Activated T-helper 1 cell treated with Interleukin-2 at 50 U/mL for 16 hours (primary cell): ENCODE measurements at regions not wholly inside any gene's neighbourhood (a gene's known extent, or its start where the extent isn't known, plus 50 kb on each side); places are given as distances from the start of the nearest gene placed in this dataset.
"Not testable (repeated sequence)": the region's sequence is repeated elsewhere in the genome, so short reads cannot be mapped to it uniquely, and the experiment has no call there.

Source experiments
- DNase-seq: peaks from one replicate; pipeline ENCODE4 v3.0.0-alpha.2; 2020; ENCODE audit warnings: low read depth

DNA sequence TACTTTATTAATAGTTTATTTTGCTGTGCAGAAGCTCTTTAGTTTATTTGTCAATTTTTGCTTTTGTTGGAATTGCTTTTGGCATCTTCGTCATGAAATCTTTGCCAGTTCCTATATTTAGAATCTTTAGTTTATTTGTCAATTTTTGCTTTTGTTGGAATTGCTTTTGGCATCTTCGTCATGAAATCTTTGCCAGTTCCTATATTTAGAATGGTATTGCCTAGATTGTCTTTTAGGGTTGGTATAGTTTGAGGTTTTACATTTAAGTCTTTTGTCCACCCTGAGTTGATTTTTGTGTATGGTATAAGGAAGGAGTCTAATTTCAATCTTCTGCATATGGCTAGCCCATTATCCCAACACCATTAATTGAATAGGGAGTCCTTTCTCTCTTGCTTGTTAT, 93.9 kb upstream of the TCF21 start:
- not testable (repeated sequence) for DNase-seq

DNA sequence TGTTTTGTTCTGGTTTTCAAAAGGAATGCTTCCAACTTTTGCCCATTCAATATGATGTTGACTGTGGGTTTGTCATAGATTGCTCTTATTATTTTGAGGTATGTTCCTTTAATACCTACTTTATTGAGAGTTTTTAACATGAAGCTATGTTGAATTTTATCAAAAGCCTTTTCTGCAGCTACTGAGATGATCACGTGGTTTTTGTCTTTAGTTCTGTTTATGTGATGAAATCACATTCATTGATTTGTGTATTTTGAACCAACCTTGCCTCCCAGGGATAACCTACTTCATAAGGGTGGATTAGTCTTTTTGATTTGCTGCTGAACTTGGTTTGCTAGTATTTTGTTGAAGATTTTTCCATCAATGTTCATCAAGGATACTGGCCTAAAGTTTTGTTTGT, 92.7 kb upstream of the TCF21 start:
- DNase-seq: no peak

DNA sequence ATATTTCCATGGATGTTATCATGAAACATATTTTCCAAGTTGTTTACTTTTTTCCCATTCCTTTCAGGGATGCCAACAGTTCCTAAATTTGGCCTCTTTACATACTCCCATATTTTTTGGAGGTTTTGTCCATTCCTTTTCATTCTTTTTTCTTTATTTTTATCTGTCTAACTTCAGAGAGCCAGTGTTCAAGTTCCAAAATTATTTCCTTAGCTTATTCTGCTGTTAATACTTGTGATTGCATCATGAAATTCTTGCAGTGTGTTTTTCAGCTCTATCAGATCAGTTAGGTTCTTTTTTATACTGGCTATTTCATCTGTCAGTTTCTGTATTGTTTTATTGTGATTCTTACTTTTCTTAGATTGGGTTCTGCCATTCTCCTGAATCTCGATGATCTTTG, 89.9 kb upstream of the TCF21 start:
- no peak for DNase-seq

DNA sequence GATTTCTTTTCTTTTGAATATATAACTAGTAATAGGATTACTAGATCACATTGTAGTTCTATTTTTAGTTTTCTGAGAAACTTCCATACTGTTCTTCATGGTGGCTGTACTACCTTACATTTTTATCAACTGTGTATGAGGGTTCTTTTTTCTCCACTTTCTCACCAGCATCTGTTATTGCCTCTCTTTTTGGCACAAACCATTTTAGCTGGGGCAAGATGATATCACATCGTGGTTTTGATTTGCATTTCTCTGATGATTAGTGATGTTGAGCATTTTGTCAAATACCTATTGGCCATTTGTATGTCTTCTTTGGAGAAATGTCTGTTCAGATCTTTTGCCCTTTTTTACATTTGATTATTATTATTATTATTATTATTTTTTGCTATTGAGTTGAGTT, 86.1 kb upstream of the TCF21 start:
- no peak for DNase-seq

DNA sequence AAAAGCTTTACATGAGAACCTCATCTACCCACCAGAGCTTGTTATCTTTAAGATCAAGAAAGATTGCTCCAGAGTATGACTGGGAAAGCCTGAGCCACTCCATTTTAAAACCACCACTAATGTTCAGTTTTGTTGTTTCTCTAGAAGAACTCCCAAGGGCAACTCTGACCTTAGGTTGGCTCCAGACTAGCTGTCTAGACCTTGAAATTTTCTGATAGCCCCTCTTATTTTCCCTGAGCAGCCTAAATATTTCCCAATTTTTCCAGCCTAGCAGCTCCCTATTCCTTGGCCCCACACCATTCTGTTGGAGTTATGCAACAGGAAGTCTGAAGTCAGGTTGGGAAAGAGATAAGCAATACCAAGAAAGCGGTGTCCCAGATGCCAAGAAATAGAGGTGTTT, 84.6 kb upstream of the TCF21 start:
- no peak for DNase-seq

DNA sequence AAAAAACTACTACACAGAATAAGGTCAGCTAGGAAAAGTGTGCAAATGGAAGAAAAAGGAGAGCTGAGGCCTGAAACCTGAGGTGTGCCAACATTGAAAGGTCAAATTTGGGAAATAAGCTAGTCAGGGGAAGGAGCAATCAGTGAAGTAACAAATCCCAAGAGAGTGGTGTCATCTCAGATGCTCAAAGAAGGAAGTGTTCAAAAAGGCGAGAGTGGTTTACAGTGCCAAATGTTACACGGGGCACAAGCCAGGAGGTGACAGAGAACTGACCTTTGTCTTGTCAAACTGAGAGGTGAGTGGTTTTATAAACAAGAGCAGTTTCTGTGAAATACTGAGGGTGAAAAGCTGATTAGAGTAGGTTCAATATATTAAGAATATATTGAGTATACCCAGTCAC, 83.0 kb upstream of the TCF21 start:
- no peak for DNase-seq

DNA sequence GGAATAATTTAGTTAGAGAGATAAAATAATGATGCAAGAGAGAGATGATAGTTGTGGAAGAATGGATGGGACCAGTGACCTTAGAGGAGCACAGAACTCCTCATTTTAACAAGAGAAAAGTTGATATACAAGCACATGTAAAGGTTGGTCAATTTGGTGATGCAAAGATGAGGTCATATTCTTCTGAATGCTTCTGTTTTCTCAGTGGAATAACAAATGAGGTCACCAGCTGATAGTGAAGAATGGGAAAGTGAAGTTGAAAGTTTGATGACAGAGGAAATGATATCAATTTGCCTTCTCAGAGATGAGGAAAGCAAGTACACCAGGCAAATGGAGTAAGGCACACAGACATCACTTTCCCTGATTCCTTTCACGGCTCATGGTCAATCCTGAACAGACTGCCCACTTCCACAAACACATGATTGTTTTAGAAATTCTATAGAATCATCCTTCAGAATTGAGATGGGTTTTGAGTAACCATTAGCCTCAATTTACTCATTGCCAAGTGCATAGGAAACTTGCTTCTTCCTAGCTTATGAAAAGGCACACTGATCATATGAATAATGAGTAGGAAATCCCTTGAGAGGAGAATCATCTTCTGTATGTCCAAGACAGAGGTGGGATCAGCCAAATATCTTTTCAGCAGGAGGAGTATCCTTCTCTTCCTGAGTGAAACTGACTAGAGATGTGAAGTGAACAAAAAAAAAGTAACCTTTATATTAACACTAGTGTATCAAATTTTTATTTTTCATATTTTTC, 82.4 kb upstream of the TCF21 start:
- no peak for DNase-seq

DNA sequence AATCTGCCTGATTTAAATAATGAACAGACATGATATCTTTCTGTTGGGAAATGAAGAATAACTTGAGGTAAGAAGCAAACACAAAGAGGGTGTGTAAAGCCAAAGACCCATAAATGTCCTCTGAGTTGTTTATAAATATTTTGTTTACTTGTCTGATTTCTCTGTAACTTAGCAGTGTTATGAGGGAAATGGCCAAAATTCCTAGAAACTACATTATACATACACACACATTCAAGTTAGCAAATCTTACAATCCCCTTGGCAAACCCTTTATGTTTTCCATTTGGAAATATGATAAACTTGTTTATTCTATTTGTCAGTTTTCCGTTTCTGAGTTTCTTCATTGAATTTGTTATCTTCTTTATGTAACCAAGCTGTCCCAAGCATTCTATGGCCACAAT, 81.4 kb upstream of the TCF21 start:
- no peak for DNase-seq

DNA sequence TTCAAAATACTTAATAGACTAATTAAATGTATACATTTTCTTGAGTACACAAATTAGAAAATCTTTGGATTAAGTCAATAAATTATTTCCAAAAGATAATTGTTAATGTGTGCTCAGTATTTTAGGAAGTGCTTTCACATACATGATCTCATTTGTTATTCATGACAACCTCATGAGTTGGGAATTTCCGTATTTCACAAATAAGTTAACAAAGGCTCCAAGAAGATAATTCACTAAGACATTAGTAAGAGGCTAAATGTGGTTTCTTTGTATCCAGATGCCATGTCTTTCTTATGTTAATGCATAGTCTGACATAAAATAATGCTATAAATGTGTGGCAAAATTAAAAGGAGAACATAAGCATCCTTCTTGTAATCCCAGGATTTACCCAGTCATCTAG, 79.5 kb upstream of the TCF21 start:
- DNase-seq: no peak

DNA sequence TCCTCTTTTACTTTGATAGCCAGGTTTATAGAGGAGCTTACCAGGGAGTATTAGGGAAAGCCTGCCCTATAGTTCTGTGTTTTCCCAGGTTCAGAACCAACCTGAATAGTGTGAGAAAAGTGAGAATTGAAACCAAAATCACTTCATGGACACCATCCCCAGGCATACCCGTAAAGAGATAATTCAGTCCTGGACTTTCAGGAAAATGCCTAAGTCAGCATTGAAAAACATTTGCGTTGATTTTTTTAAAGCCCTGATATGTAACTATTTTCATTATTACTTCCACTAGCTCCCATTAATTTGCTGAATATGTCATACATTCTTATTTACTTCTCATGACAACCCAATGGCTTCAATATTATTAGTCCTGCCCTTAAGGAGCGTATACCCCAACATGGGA, 77.4 kb upstream of the TCF21 start:
- DNase-seq: no peak

DNA sequence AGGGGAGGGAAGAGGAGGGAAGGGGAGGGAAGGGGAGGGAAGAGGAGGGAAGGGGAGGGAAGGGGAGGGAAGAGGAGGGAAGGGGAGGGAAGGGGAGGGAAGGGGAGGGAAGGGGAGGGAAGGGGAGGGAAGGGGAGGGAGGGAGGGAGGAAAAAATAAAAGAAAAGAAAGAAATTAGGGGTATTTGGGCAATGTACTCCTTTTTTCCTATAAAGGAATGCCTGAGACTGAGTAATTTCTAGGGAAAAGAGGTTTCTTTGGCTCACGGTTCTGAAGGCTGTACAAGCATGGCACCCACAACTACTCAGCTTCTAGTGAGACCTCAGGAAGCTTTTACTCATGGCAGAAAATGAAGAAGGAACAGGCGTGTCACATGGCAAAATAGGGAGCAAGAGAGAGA, 76.5 kb upstream of the TCF21 start:
- not testable (repeated sequence) for DNase-seq

DNA sequence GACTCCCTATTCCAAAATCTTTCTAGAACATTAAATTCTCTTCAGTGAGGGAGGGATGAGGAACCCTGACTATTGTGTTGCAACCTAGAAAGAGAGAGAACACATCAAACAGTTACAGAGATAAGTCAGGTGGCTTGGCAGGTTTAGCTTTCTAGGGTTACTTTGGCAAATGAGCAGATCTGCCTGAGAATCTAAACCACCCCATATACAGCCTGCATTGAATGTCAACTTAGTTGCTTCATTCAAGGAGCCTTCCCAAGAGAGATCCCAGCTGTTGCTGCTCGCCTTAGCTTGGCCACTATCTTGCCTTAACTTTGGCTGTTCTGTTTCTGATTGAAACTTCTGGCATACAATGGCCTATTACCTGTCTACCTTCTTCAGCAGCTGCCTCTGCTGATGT, 74.7 kb upstream of the TCF21 start:
- no peak for DNase-seq

DNA sequence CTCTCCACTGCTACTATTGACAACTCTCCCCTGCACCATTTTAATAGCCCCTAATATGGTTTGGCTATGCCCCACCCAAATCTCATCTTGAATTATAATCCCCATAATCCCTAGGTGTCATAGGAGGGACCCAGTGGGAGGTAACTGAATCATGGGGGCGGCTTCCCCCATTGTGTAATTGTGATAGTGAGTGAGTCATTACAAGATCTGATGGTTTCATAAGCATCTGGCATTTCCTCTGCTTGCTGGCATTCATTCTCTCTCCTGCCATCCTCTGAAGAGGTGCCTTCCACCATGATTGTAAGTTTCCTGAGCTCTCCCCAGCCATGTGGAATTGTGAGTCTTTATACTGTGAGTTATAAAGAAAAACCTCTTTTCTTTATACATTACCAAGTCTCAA, 74.1 kb upstream of the TCF21 start:
- no peak for DNase-seq

DNA sequence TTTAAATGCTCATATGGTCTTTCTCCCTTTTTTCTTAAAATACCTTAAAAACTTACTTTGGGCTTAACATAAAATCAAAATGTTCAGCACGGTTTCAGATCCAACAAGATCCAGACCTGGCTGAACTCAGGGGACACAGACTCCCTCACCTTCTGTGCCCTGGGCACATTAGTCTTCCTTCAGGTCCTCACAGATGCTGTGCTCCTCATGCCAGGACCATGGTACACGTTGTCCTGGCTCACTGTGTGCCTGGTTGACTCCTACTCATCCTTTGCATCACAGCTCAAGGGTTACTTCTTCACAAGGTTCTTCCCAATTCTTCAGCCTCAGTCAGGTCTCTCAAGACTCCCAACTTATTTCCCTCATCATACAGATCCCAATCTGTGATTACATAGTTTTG, 73.6 kb upstream of the TCF21 start:
- DNase-seq: no peak

DNA sequence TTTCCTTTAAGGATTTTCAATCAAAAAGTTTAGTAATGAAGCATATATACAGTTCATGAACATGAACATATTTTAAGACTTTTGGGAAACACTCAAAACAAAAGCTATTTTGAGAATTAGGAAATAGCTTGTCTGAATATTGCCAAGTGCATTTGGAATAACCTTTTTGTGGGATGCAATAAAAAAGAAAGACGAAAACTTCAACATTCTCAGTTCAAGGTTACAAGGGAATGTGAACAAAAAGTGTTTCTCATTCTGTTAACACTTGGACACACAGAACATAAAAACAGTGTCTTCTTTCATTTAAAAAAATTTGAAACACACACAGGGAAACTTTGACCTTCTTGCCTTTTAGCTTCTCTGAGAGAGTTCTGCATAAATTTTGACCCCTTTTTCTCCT, 72.7 kb upstream of the TCF21 start:
- no peak for DNase-seq

DNA sequence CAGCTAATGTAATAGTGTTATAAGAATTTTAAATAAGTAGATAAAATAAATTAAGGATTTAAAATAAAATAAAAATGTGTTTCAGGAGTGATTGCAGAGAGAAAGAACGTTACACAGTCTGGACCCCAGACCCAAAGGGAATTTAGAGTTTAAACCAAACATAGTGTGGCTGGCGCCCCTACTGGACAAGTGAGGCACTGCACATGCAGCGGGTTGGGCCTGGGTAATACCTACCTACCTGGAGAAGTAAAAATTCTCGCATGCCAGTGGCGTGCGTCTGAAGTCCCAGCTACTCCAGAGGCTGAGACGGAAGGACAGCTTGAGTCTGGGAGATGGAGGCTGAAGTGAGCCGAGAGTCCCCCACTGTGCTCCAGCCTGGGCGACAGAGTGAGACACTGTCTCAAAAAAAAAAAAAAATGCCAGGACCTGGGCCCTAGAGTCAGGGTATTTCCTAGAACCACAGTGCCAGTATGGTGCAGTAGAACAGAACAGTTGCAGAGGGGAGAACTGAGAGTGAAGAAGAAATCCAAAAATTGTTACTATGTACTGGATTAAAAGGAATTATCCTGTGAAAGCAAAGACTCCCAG, 71.4 kb upstream of the TCF21 start:
- no peak for DNase-seq

DNA sequence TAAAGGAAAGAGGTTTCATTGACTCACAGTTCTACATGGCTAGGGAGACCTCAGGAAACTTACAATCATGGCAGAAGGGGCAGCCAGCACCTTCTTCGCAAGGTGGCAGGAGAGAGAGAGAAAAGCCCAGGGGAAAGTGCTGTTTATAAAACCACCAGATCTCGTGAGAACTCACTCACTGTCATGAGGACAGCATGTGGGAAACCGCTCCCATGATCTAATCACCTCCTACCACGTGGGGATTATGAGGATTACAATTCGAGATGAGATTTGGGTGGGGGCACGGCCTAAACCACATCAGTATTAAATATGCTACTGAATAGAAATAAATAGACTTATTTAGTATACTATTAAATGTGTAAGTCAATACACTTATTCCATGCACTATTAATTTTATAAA, 70.6 kb upstream of the TCF21 start:
- DNase-seq: no peak

DNA sequence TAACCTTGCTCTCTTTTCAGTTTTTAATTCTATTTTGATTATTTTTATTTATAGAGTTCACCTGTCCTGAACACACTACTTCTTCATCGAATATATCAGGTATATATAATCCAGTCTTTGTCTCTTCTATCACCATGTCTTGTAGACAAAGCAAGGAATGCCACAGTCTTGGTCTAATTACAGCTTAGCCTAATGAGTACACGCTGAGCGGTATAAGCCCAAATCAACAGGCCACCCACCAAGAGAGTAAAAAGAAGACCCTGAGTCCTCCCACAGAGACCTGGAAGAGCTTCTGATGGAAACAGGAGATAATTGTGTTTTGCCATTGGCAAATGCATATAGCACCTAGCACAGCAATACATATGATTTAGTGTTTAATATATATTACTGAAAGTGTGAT, 68.7 kb upstream of the TCF21 start:
- DNase-seq: no peak

DNA sequence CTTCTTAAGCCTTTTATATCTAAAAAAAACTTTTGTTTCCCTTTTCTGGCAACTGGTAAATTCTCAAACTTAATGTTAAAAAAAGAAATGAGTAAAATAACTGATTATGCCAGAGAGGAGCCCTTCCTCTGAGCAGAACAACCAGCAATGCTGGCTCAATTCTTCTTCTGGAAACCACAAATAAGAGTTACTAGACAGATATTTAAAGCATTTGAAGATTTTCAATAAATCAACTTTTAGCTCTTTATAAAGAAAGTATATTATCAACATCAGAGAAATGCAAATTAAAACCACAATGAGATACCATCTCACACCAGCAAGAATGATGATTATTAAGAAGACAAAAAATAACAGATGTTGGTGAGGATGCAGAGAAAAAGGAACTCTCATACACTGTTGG, 61.1 kb upstream of the TCF21 start:
- DNase-seq: no peak

DNA sequence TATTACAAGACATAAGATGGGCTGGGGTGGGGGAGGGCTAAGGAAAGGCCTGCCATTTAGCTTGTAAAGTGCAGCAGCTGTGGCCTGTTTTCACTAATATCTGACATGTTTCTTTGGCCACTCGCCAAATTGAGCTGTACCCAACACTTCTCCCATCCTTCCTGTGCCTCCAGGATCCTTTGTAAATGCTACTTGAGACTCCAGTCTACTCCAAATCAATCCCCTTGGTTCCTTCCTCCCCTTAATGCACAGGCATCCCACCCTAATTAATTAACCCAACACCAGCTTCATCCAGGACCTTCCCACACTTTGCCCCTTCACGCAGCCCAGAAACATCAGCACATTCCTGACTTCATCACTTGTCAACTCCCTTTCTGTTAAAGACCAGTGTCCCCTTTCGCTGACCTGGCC, 55.0 kb upstream of the TCF21 start:
- DNase-seq: no peak

DNA sequence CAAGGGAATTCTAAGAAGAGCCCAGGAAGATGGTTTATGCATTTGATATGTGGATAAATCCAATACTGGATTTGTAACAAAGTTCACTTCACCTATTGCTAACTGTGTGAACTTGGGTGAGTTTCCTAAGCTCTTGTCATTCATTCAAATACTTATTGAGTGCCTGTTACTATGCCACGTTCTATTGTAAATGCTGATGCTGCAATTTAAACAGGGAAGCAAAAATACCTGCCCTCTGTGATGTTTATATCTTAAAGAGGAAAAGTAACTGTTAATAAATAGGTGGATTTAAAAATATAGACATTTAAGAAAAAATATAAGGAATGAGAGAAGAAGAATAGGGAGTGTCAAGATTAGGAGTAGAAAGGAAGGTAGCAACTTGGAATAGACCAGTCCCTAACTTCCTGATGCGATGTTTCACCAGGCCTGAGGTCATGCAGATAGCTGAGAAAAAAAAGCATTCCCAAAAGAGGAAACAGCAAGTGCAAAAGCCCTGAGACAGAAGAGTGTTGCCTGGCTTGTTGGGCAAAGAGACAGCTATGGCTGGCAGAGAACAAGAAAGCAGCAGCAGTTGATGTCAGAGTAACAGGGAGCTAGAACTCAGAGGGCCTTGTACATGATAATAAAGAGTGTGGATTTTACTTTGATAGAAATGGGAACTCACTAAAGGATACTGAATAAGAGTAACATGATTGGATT, 54.3 kb upstream of the TCF21 start:
- no peak for DNase-seq

DNA sequence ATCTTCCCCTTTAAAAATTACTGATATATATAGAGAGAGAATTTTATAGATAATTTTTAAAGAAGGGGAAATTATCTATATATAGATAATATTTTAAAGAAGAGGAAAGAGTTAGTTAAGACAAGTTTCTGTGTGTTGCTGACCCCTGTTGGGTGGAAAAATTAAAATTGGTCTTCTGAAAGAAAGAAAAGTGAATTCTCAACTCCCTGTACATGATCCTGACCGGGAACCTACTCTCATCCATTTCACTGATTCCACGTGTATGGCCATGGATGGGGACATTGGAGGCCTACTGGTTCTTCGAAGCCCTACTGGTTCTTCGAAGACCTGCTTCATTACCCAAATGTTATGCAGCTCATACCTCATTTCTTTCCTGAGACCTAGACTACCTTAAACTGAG, 53.0 kb upstream of the TCF21 start:
- DNase-seq: no peak

DNA sequence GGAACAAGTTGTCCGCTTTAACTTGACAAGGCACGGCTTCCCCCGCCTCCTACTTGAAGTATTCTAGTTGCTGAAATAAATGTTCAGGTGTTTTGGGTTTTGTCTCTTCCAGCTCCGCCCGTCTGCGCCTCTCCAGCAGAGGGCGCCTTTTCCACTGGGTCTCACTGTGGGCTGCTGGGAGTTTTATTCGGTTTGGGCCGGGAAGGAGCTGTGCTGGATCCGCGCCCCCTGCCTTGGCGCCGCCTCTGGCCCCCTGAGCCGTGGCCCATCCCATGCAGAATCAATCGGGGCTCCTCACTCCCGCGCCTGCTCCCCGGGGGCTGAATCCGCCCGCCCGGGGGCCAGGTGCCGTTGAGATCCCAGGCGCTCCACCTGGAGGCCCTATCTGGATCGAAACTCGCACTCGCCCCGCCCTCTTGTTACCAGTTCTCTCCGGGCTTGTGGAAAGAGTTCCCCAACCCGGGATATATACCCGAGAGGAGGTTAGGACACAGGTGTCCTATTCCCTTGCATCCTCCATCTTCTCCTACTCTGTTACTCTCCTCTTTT, 51.0 kb upstream of the TCF21 start:
- DNase-seq: peak; percentile 29
